ENCODE measurements at regions not wholly inside any gene's neighbourhood (a gene's known extent, or its start where the extent isn't known, plus 50 kb on each side); places are given as distances from the start of the nearest gene placed in this dataset.

GRCh38 chr18:41899535-41899934, 55.5 kb upstream of the PIK3C3 start:
- Histone ChIP-seq H3K14ac (ENCODE audit: low read length in 2 of 2) (no peak overlapping the region), H3K9ac (ENCODE audit: low read length) (no peak overlapping the region), H3K23ac (ENCODE audit: low read length in 2 of 2) (no peak overlapping the region), H3K36me3 (ENCODE audit: control insufficient read depth in 1 of 2, insufficient read depth in 2 of 2, low read depth in 1 of 2, low read length in 2 of 2) (no peaks in the 10 kb centered on the region), H4K91ac (ENCODE audit: low read length) (no peak overlapping the region), H3K4ac (ENCODE audit: low read depth in 1 of 2, low read length in 2 of 2) (no peak overlapping the region), H3K4me2 (ENCODE audit: low read length, poor library complexity, severe bottlenecking) (no peak overlapping the region), H3K27ac (ENCODE audit: low read length, poor library complexity, severe bottlenecking) (no peak overlapping the region), H3K27me3 (ENCODE audit: control insufficient read depth in 1 of 2, insufficient read depth in 1 of 2, low read length in 2 of 2) (peaks cover 0 to 6% of the 10 kb centered on the region in 2 experiments), H2AK5ac (ENCODE audit: low read length, severe bottlenecking) (no peak overlapping the region), H4K8ac (ENCODE audit: low read length) (no peak overlapping the region), H3K9me3 (ENCODE audit: control insufficient read depth, low read length) (peaks cover 17% of the 10 kb centered on the region), H3K4me3 (ENCODE audit: insufficient read depth in 1 of 2, low read depth in 1 of 2, low read length in 2 of 2) (no peak overlapping the region), H3K4me1 (ENCODE audit: control insufficient read depth, insufficient read depth, low read depth, low read length) (no peaks in the 10 kb centered on the region), H2BK5ac (ENCODE audit: low read depth, low read length, poor library complexity, severe bottlenecking) (no peak overlapping the region), H2AFZ (ENCODE audit: low read depth, low read length) (no peak overlapping the region), H2BK15ac (ENCODE audit: low read depth, poor library complexity, severe bottlenecking) (no peak overlapping the region), H2BK12ac (ENCODE audit: low read length in 2 of 2) (no peak overlapping the region), H3K79me1 (replicated peaks; ENCODE audit: low read length, poor library complexity, severe bottlenecking) (no peaks in the 10 kb centered on the region), H2BK120ac (ENCODE audit: low read depth, low read length) (no peak overlapping the region), H3K18ac (ENCODE audit: low read depth in 1 of 2, low read length in 2 of 2) (no peak overlapping the region)
- 95% methylated on average over 2 of the region's 2 CpGs for WGBS
- no peak for DNase-seq

DNA sequence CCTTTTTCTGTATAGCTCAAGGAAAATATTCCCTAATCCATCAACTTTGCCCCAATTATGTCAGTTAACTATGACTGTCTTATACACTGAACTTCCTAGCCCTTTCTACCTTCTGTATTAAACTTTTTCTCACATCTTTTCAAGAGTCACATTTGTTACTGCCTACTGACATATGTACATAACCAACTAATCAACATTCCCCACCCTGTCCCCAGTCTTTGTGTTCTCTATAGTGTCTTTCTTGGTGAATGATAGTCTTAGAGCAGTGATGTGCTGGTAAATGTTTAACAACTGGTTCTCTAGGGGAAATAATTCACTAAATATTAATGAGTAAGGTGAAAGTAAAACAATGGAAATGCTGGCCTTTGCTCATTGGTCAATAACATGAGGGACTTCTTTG, 61.6 kb upstream of the PIK3C3 start:
- H4K91ac ChIP-seq (ENCODE audit: low read length): no peak overlapping the region
- no peak overlapping the region for H3K18ac ChIP-seq (ENCODE audit: low read depth in 1 of 2, low read length in 2 of 2)
- H3K4me1 ChIP-seq (ENCODE audit: control insufficient read depth, insufficient read depth, low read depth, low read length): no peaks in the 10 kb centered on the region
- H2BK15ac ChIP-seq (ENCODE audit: low read depth, poor library complexity, severe bottlenecking): no peak overlapping the region
- no peak for DNase-seq
- H3K36me3 ChIP-seq (ENCODE audit: control insufficient read depth in 1 of 2, insufficient read depth in 2 of 2, low read depth in 1 of 2, low read length in 2 of 2): no peaks in the 10 kb centered on the region
- H2AFZ ChIP-seq (ENCODE audit: low read depth, low read length): no peak overlapping the region
- H3K27ac ChIP-seq (ENCODE audit: low read length, poor library complexity, severe bottlenecking): no peak overlapping the region
- no peak overlapping the region for H3K4ac ChIP-seq (ENCODE audit: low read depth in 1 of 2, low read length in 2 of 2)
- H2BK12ac ChIP-seq (ENCODE audit: low read length in 2 of 2): no peak overlapping the region
- H3K23ac ChIP-seq (ENCODE audit: low read length in 2 of 2): no peak overlapping the region
- H3K79me1 ChIP-seq (replicated peaks; ENCODE audit: low read length, poor library complexity, severe bottlenecking): no peaks in the 10 kb centered on the region
- H3K4me3 ChIP-seq (ENCODE audit: insufficient read depth in 1 of 2, low read depth in 1 of 2, low read length in 2 of 2): no peak overlapping the region
- no peak overlapping the region for H3K14ac ChIP-seq (ENCODE audit: low read length in 2 of 2)
- no peak overlapping the region for H4K8ac ChIP-seq (ENCODE audit: low read length)
- H3K9me3 ChIP-seq (ENCODE audit: control insufficient read depth, low read length): peaks cover 21% of the 10 kb centered on the region
- H2BK5ac ChIP-seq (ENCODE audit: low read depth, low read length, poor library complexity, severe bottlenecking): no peak overlapping the region
- no peak overlapping the region for H3K4me2 ChIP-seq (ENCODE audit: low read length, poor library complexity, severe bottlenecking)
- no peaks in the 10 kb centered on the region for H3K27me3 ChIP-seq (ENCODE audit: control insufficient read depth in 1 of 2, insufficient read depth in 1 of 2, low read length in 2 of 2)
- H3K9ac ChIP-seq (ENCODE audit: low read length): no peak overlapping the region
- H2AK5ac ChIP-seq (ENCODE audit: low read length, severe bottlenecking): no peak overlapping the region
- H2BK120ac ChIP-seq (ENCODE audit: low read depth, low read length): no peak overlapping the region

DNA sequence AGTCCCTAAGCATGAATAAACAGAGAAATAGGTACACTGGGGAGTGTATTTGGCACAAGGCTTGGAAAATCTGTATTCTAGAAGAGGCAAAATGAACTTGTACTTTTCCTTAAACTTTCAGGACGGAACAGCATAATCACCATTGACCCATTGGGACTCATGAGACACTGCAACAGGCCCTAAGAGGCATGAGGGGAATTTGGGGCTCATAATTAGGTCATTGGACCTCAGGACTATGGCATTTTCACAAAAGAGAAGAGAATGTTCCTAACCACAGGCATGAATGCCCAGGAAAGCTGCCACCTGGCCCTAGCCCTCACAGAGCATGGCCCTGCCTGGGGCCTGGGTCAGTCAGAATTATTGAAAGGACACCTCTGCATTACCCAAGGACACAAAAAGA, 67.9 kb upstream of the PIK3C3 start:
- Histone ChIP-seq H2BK120ac (ENCODE audit: low read depth, low read length) (no peak overlapping the region), H3K27ac (ENCODE audit: low read length, poor library complexity, severe bottlenecking) (no peak overlapping the region), H2BK15ac (ENCODE audit: low read depth, poor library complexity, severe bottlenecking) (no peak overlapping the region), H3K4me2 (ENCODE audit: low read length, poor library complexity, severe bottlenecking) (no peak overlapping the region), H3K27me3 (ENCODE audit: control insufficient read depth in 1 of 2, insufficient read depth in 1 of 2, low read length in 2 of 2) (no peaks in the 10 kb centered on the region), H3K9me3 (ENCODE audit: control insufficient read depth, low read length) (no peaks in the 10 kb centered on the region), H2BK12ac (ENCODE audit: low read length in 2 of 2) (no peak overlapping the region), H4K8ac (ENCODE audit: low read length) (no peak overlapping the region), H3K14ac (ENCODE audit: low read length in 2 of 2) (no peak overlapping the region), H3K23ac (ENCODE audit: low read length in 2 of 2) (no peak overlapping the region), H3K18ac (ENCODE audit: low read depth in 1 of 2, low read length in 2 of 2) (no peak overlapping the region), H3K4me3 (ENCODE audit: insufficient read depth in 1 of 2, low read depth in 1 of 2, low read length in 2 of 2) (no peak overlapping the region), H2AFZ (ENCODE audit: low read depth, low read length) (no peak overlapping the region), H2BK5ac (ENCODE audit: low read depth, low read length, poor library complexity, severe bottlenecking) (no peak overlapping the region), H3K4me1 (ENCODE audit: control insufficient read depth, insufficient read depth, low read depth, low read length) (peaks cover 2% of the 10 kb centered on the region), H4K91ac (ENCODE audit: low read length) (no peak overlapping the region), H3K36me3 (ENCODE audit: control insufficient read depth in 1 of 2, insufficient read depth in 2 of 2, low read depth in 1 of 2, low read length in 2 of 2) (no peaks in the 10 kb centered on the region), H3K79me1 (replicated peaks; ENCODE audit: low read length, poor library complexity, severe bottlenecking) (no peaks in the 10 kb centered on the region), H3K4ac (ENCODE audit: low read depth in 1 of 2, low read length in 2 of 2) (no peak overlapping the region), H2AK5ac (ENCODE audit: low read length, severe bottlenecking) (no peak overlapping the region), H3K9ac (ENCODE audit: low read length) (no peak overlapping the region)
- no peak for DNase-seq
- 29% methylated on average over 1 of the region's 1 CpG for WGBS

DNA sequence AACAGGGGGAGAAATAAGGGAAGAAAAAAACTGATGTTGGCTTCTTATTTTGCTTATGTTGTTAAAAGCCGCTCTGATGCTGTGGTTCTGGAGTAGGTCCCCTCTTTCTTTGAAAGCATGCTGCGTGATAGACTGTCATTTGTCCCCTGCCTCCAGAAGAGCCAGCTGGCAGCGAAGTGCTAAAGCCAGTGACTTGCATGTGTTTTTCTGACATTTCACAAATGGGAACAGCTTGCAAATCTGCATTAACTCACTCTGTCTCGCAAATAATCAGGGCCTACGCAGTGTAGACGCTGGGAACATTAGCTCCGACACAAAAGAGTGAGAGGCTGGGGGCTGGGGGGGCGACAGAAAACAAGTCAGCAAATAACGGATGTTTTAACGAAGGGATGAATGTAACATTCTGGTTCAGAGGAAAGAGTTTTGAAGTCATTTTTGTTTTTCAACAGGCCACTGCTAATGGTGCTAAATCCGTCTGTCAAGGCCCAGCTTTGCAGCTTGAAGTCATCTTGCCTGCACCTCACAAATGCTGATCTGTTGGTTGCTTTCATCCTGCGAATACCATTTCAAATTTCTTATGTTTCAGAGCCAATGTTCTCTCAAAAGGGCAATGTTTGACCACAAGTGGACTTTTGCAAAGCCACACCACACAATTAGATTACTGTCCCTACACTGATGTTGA, 68.8 kb upstream of the PIK3C3 start:
- H3K4me3 ChIP-seq (ENCODE audit: insufficient read depth in 1 of 2, low read depth in 1 of 2, low read length in 2 of 2): no peak overlapping the region
- no peak overlapping the region for H2BK15ac ChIP-seq (ENCODE audit: low read depth, poor library complexity, severe bottlenecking)
- no peaks in the 10 kb centered on the region for H3K36me3 ChIP-seq (ENCODE audit: control insufficient read depth in 1 of 2, insufficient read depth in 2 of 2, low read depth in 1 of 2, low read length in 2 of 2)
- no peaks in the 10 kb centered on the region for H3K79me1 ChIP-seq (replicated peaks; ENCODE audit: low read length, poor library complexity, severe bottlenecking)
- no peak overlapping the region for H2BK5ac ChIP-seq (ENCODE audit: low read depth, low read length, poor library complexity, severe bottlenecking)
- H2AFZ ChIP-seq (ENCODE audit: low read depth, low read length): no peak overlapping the region
- no peak overlapping the region for H2BK120ac ChIP-seq (ENCODE audit: low read depth, low read length)
- no peak for DNase-seq
- no peak overlapping the region for H3K27ac ChIP-seq (ENCODE audit: low read length, poor library complexity, severe bottlenecking)
- H3K4me2 ChIP-seq (ENCODE audit: low read length, poor library complexity, severe bottlenecking): no peak overlapping the region
- H3K27me3 ChIP-seq (ENCODE audit: control insufficient read depth in 1 of 2, insufficient read depth in 1 of 2, low read length in 2 of 2): no peaks in the 10 kb centered on the region
- no peak overlapping the region for H3K4ac ChIP-seq (ENCODE audit: low read depth in 1 of 2, low read length in 2 of 2)
- H2AK5ac ChIP-seq (ENCODE audit: low read length, severe bottlenecking): no peak overlapping the region
- H3K9me3 ChIP-seq (ENCODE audit: control insufficient read depth, low read length): no peaks in the 10 kb centered on the region
- H2BK12ac ChIP-seq (ENCODE audit: low read length in 2 of 2): no peak overlapping the region
- no peak overlapping the region for H3K18ac ChIP-seq (ENCODE audit: low read depth in 1 of 2, low read length in 2 of 2)
- H3K23ac ChIP-seq (ENCODE audit: low read length in 2 of 2): no peak overlapping the region
- H3K14ac ChIP-seq (ENCODE audit: low read length in 2 of 2): no peak overlapping the region
- 86% methylated on average over 12 of the region's 12 CpGs for WGBS
- no peak overlapping the region for H4K8ac ChIP-seq (ENCODE audit: low read length)
- H3K4me1 ChIP-seq (ENCODE audit: control insufficient read depth, insufficient read depth, low read depth, low read length): peaks cover 2% of the 10 kb centered on the region
- H4K91ac ChIP-seq (ENCODE audit: low read length): no peak overlapping the region
- no peak overlapping the region for H3K9ac ChIP-seq (ENCODE audit: low read length)
